K562 (cell line): ENCODE measurements at regions not wholly inside any gene's neighbourhood (a gene's known extent, or its start where the extent isn't known, plus 50 kb on each side); places are given as distances from the start of the nearest gene placed in this dataset.

ENCODE experiments used
- CHD2 ChIP-seq: IDR thresholded peaks from 2 replicates; pipeline ENCODE4 v1.6.1; 2011; ENCODE audit warnings: low read depth, low read length
- CHD4 ChIP-seq: fragments of 200-600 bp; sonication (generic); IDR thresholded peaks from 3 replicates; pipeline ENCODE4 v1.6.1; 2012; ENCODE audit warnings: low read depth, mild to moderate bottlenecking, mixed read lengths, low read length, inconsistent platforms; ENCODE audit not compliant: insufficient read depth, insufficient replicate concordance, poor library complexity, severe bottlenecking
- CTCF ChIP-seq, 3 experiments: IDR thresholded peaks in 2 of 3; conservative IDR thresholded peaks in 1 of 3; 2 replicates each; pipeline ENCODE4 v1.5.1; 2011 to 2012; ENCODE audit warnings: low read length in 3 of 3, mild to moderate bottlenecking in 3 of 3, control low read depth in 2 of 3, improper control_type of control experiment in 1 of 3, inconsistent platforms in 1 of 3, low read depth in 1 of 3, mixed read lengths in 1 of 3, moderate library complexity in 1 of 3; ENCODE audit not compliant: insufficient read depth in 2 of 3
- EP300 ChIP-seq: IDR thresholded peaks from 2 replicates; pipeline ENCODE4 v1.6.1; 2012; ENCODE audit warnings: low read length, improper control_type of control experiment
- EZH2 ChIP-seq: IDR thresholded peaks from 2 replicates; pipeline ENCODE4 v1.6.1; 2012; ENCODE audit warnings: low read depth, mild to moderate bottlenecking, inconsistent platforms, low read length, borderline replicate concordance
- RBM22 ChIP-seq: fragments of 200-400 bp; formaldehyde crosslinking; IDR thresholded peaks from 2 replicates; pipeline ENCODE4 v1.6.1; 2018; ENCODE audit warnings: low read length, low read depth; ENCODE audit not compliant: poor library complexity, severe bottlenecking
- SAFB ChIP-seq: fragments of 200-400 bp; formaldehyde crosslinking; IDR thresholded peaks from 2 replicates; pipeline ENCODE4 v1.6.1; 2017; ENCODE audit warnings: low read depth, low read length, borderline replicate concordance

- no peak for TF ChIP-seq CHD4
- no peak for TF ChIP-seq EZH2
- no peak for TF ChIP-seq EP300
- TF ChIP-seq SAFB = no peak
- no peak for TF ChIP-seq CTCF (IDR thresholded peaks at IDR 0.05 in 2 of 3, conservative IDR thresholded peaks at IDR 0.05 in 1 of 3; ENCODE audit: insufficient read depth in 2 of 3, low read depth in 1 of 3, low read length in 3 of 3)
- TF ChIP-seq RBM22 = no peak
- no peak for TF ChIP-seq CHD2
Observed at GRCh38 chr18:55088000-55088401, 128.7 kb upstream of the CCDC68 start.
